Esophagus muscularis mucosa (tissue), 4 donors: ENCODE measurements at regions not wholly inside any gene's neighbourhood (a gene's known extent, or its start where the extent isn't known, plus 50 kb on each side); places are given as distances from the start of the nearest gene placed in this dataset.

Source experiments
- DNase-seq: peaks from one replicate; pipeline ENCODE4 v3.0.0-alpha.2; 2017; ENCODE audit errors: extremely low spot score
- H3K27ac ChIP-seq, 4 donors: fragments of 200-600 bp; sonication (generic); replicated peaks in 1 of 4; 1 replicate in 3 of 4; 2 replicates in 1 of 4; pipeline ENCODE4 v1.5.1; 2016 to 2019; ENCODE audit warnings: mild to moderate bottlenecking in 1 of 4
- H3K27me3 ChIP-seq, 4 donors: fragments of 200-600 bp; sonication (generic); one replicate each; pipeline versions ENCODE4 v1.5.1 to v1.6.0; 2016 to 2019
- H3K36me3 ChIP-seq, 4 donors: fragments of 200-600 bp; sonication (generic); one replicate each; pipeline ENCODE4 v1.5.1; 2016 to 2019
- H3K4me1 ChIP-seq, 4 donors: fragments of 200-600 bp; sonication (generic); one replicate each; pipeline ENCODE4 v1.5.1; 2016 to 2019
- H3K4me3 ChIP-seq, 4 donors: fragments of 200-600 bp; sonication (generic); 1 replicate in 2 of 4; 2 replicates in 2 of 4; pipeline ENCODE4 v1.5.1; 2016 to 2019; ENCODE audit warnings: mild to moderate bottlenecking in 4 of 4, moderate library complexity in 1 of 4
- H3K9me3 ChIP-seq, 4 donors: fragments of 200-600 bp; sonication (generic); 1 replicate in 3 of 4; 2 replicates in 1 of 4; pipeline ENCODE4 v1.5.1; 2016 to 2019
- CTCF ChIP-seq, 3 experiments: fragments of 200-600 bp in 2 of 3; fragments of 450-650 bp in 1 of 3; sonication (generic) in 2 of 3; IDR thresholded peaks; one replicate each; pipeline ENCODE4 v1.5.1; 2017 to 2019; ENCODE audit warnings: antibody characterized with exemption in 3 of 3, mild to moderate bottlenecking in 2 of 3, moderate library complexity in 1 of 3
- EP300 ChIP-seq: sonication (generic); formaldehyde crosslinking; IDR thresholded peaks from one replicate; pipeline ENCODE4 v1.6.1; 2017; ENCODE audit warnings: antibody characterized with exemption
- POLR2A ChIP-seq: fragments of 450-650 bp; IDR thresholded peaks from one replicate; pipeline ENCODE4 v1.6.1; 2017; ENCODE audit warnings: antibody characterized with exemption, moderate library complexity, mild to moderate bottlenecking, low read depth
- POLR2AphosphoS5 ChIP-seq, 2 donors: sonication (generic); formaldehyde crosslinking; IDR thresholded peaks; one replicate each; pipeline ENCODE4 v1.6.1; 2017; ENCODE audit warnings: antibody characterized with exemption in 2 of 2
- WGBS: methylation state at CpG from one replicate; pipeline ENCODE4 v1.1.5; 2018; 5-methylcytosine and 5-hydroxymethylcytosine counted together
- intact Hi-C: fragments of 100-400 bp; cut with DNase I; formaldehyde crosslinking; loops from one replicate; pipeline ENCODE4 v1.15.1; 2023

GRCh38 chr18:40686836-40687235 is 1268.2 kb upstream of the PIK3C3 start:
- Histone ChIP-seq H3K27ac (no peak overlapping the region), H3K27me3 (no peaks in the 10 kb centered on the region), H3K4me1 (no peaks in the 10 kb centered on the region), H3K36me3 (no peaks in the 10 kb centered on the region), H3K4me3 (no peak overlapping the region), H3K9me3 (no peaks in the 10 kb centered on the region)
- no peak for TF ChIP-seq POLR2AphosphoS5 (IDR thresholded peaks at IDR 0.05)
- no peak for TF ChIP-seq CTCF (IDR thresholded peaks at IDR 0.05)
- no peak for TF ChIP-seq EP300
- no peak for TF ChIP-seq POLR2A
- intact Hi-C loops: no loop called here
- 60% methylated on average over 3 of the region's 3 CpGs for WGBS
- DNase-seq: no peak

- Histone ChIP-seq H3K27ac (no peak overlapping the region), H3K4me1 (no peaks in the 10 kb centered on the region), H3K9me3 (no peaks in the 10 kb centered on the region), H3K27me3 (no peaks in the 10 kb centered on the region), H3K4me3 (no peak overlapping the region), H3K36me3 (no peaks in the 10 kb centered on the region)
- 74% methylated on average over 2 of the region's 2 CpGs for WGBS
- TF ChIP-seq POLR2AphosphoS5 (IDR thresholded peaks at IDR 0.05) (no peak), EP300 (no peak), CTCF (IDR thresholded peaks at IDR 0.05) (no peak), POLR2A (no peak)
- intact Hi-C loops: no loop called here
- DNase-seq: no peak
Measured at GRCh38 chr18:40685219-40685618, 1269.8 kb upstream of the PIK3C3 start.

- no peak overlapping the region for H3K27ac ChIP-seq
- H3K36me3 ChIP-seq: no peaks in the 10 kb centered on the region
- H3K4me3 ChIP-seq: no peak overlapping the region
- no peak for DNase-seq
- no peaks in the 10 kb centered on the region for H3K27me3 ChIP-seq
- intact Hi-C loops: no loop called here
- TF ChIP-seq POLR2A: no peak
- no peak for TF ChIP-seq CTCF (IDR thresholded peaks at IDR 0.05)
- no peak for TF ChIP-seq POLR2AphosphoS5 (IDR thresholded peaks at IDR 0.05)
- TF ChIP-seq EP300: no peak
- 96% methylated on average over 2 of the region's 2 CpGs for WGBS
- no peaks in the 10 kb centered on the region for H3K9me3 ChIP-seq
- H3K4me1 ChIP-seq: no peaks in the 10 kb centered on the region
Measured at GRCh38 chr18:40678318-40678717, 1276.7 kb upstream of the PIK3C3 start.

DNA sequence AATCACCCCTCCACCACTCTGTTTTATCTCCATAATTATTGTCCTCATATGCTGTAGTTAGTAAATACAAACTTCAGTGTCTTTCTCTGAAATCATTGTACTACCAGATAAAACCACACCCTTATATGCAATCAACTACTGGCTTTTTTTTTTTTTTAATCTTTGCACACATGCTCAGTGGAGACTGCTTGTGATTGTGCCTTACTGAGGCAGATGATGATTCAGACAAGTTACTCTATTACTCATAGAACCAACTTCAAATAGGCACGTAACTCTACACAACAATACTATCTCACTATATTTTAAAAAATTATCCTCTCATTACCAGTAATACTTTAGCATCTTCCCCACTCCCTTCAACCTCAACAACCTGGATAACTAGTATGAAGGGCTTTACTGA is 1278.4 kb upstream of the PIK3C3 start:
- Histone ChIP-seq H3K36me3 (no peaks in the 10 kb centered on the region), H3K27ac (no peak overlapping the region), H3K4me1 (no peaks in the 10 kb centered on the region), H3K27me3 (no peaks in the 10 kb centered on the region), H3K4me3 (no peak overlapping the region), H3K9me3 (no peaks in the 10 kb centered on the region)
- WGBS: 3% methylated on average over 1 of the region's 1 CpG
- DNase-seq: no peak
- intact Hi-C loops: no loop called here
- no peak for TF ChIP-seq POLR2AphosphoS5 (IDR thresholded peaks at IDR 0.05)
- TF ChIP-seq POLR2A: no peak
- TF ChIP-seq EP300: no peak
- no peak for TF ChIP-seq CTCF (IDR thresholded peaks at IDR 0.05)

DNA sequence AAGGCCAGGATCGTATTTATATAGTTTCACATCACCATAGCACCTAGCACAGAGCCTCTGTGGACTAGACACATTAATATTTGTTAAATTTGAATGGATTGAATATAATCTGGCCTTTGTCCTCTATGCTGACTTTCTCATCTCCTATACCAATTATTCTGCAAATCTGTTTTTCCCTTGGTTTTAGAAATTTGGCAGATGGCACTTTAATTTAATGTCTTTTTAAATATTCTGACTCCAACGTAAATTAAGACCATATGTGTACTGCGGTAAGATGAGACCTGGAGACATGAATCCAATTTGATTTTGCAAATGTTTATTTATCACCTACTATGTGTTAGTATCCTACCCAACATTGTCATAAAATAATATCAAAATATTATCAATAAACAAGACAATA is 1281.9 kb upstream of the PIK3C3 start:
- H3K4me3 ChIP-seq: no peak overlapping the region
- intact Hi-C loops: no loop called here
- H3K4me1 ChIP-seq: no peaks in the 10 kb centered on the region
- no peak for DNase-seq
- no peaks in the 10 kb centered on the region for H3K9me3 ChIP-seq
- TF ChIP-seq POLR2AphosphoS5 (IDR thresholded peaks at IDR 0.05) (no peak), EP300 (no peak), CTCF (IDR thresholded peaks at IDR 0.05) (no peak), POLR2A (no peak)
- H3K27ac ChIP-seq: no peak overlapping the region
- H3K36me3 ChIP-seq: no peaks in the 10 kb centered on the region
- WGBS: 47% methylated on average over 3 of the region's 3 CpGs
- no peaks in the 10 kb centered on the region for H3K27me3 ChIP-seq
